ENCODE measurements at regions not wholly inside any gene's neighbourhood (a gene's known extent, or its start where the extent isn't known, plus 50 kb on each side); places are given as distances from the start of the nearest gene placed in this dataset.

- DNase-seq, result no peak
Observed at GRCh38 chr13:65670014-65670625, 1560.0 kb downstream of the PCDH9 start.

GRCh38 chr13:65660731-65661130 is 1569.4 kb downstream of the PCDH9 start:
- DNase-seq, result no peak

- DNase-seq, result no peak
Observed at GRCh38 chr13:65656740-65657329, 1573.3 kb downstream of the PCDH9 start.

- DNase-seq, result no peak
Observed at GRCh38 chr13:65653613-65654012, 1576.5 kb downstream of the PCDH9 start.

GRCh38 chr13:65650321-65650720 is 1579.8 kb downstream of the PCDH9 start:
- no peak for DNase-seq

- no peak for DNase-seq
Observed at GRCh38 chr13:65642996-65643395, 1587.1 kb downstream of the PCDH9 start.

GRCh38 chr13:65642301-65642700 is 1587.8 kb downstream of the PCDH9 start:
- no peak for DNase-seq

GRCh38 chr13:65638572-65639168 is 1591.5 kb downstream of the PCDH9 start:
- no peak for DNase-seq

- DNase-seq, result peak; percentile 23
Observed at GRCh38 chr13:65633806-65634205, 1596.3 kb downstream of the PCDH9 start.

GRCh38 chr13:65631078-65631477 is 1599.1 kb downstream of the PCDH9 start:
- DNase-seq, result no peak

GRCh38 chr13:65629926-65630325 is 1600.2 kb downstream of the PCDH9 start:
- no peak for DNase-seq

- DNase-seq, result no peak
Observed at GRCh38 chr13:65623148-65623547, 1607.0 kb downstream of the PCDH9 start.

GRCh38 chr13:65615506-65615905 is 1614.6 kb downstream of the PCDH9 start:
- DNase-seq, result no peak

GRCh38 chr13:65613004-65613403 is 1617.1 kb downstream of the PCDH9 start:
- DNase-seq, result no peak

- no peak for DNase-seq
Observed at GRCh38 chr13:65609350-65609749, 1620.8 kb downstream of the PCDH9 start.

GRCh38 chr13:65606622-65607021 is 1623.5 kb downstream of the PCDH9 start:
- DNase-seq, result no peak

GRCh38 chr13:65605396-65605795 is 1624.7 kb downstream of the PCDH9 start:
- DNase-seq, result no peak

- no peak for DNase-seq
Observed at GRCh38 chr13:65603160-65603559, 1627.0 kb downstream of the PCDH9 start.

GRCh38 chr13:65601855-65602254 is 1628.3 kb downstream of the PCDH9 start:
- no peak for DNase-seq

GRCh38 chr13:65600702-65601101 is 1629.4 kb downstream of the PCDH9 start:
- DNase-seq, result no peak

GRCh38 chr13:65597839-65598818 is 1632.0 kb downstream of the PCDH9 start:
- DNase-seq, result no peak

GRCh38 chr13:65595916-65596315 is 1634.2 kb downstream of the PCDH9 start:
- DNase-seq, result peak; percentile 46

- DNase-seq, result peak; percentile 31
Observed at GRCh38 chr13:65594298-65594781, 1635.8 kb downstream of the PCDH9 start.

Data from hindlimb muscle (tissue), 1 donor.